CD14-positive monocyte (primary cell): ENCODE measurements at regions not wholly inside any gene's neighbourhood (a gene's known extent, or its start where the extent isn't known, plus 50 kb on each side); places are given as distances from the start of the nearest gene placed in this dataset.

ENCODE experiments used
- DNase-seq, 3 donors: peaks; one replicate each; pipeline ENCODE4 v3.0.0-alpha.2; 2011 to 2022
- H2AFZ ChIP-seq: 2 replicates; pipeline ENCODE4 v1.6.0; 2012; ENCODE audit warnings: mild to moderate bottlenecking, low read depth, low read length, inconsistent platforms; ENCODE audit not compliant: insufficient read depth, poor library complexity, severe bottlenecking
- H3K27ac ChIP-seq, 2 donors: 1 replicate in 1 of 2; 2 replicates in 1 of 2; pipeline ENCODE4 v1.5.1; 2012 to 2013; ENCODE audit warnings: low read length in 2 of 2, control low read depth in 1 of 2, inconsistent platforms in 1 of 2, low read depth in 1 of 2, mild to moderate bottlenecking in 1 of 2
- H3K27me3 ChIP-seq, 2 donors: one replicate each; pipeline versions ENCODE4 v1.6.0 to v1.6.1; 2011 to 2013; ENCODE audit warnings: low read length in 2 of 2; ENCODE audit not compliant: control insufficient read depth in 2 of 2, insufficient read depth in 2 of 2
- H3K36me3 ChIP-seq, 2 donors: replicated peaks in 1 of 2; 1 replicate in 1 of 2; 2 replicates in 1 of 2; pipeline versions ENCODE4 v1.5.1 to v1.6.1; 2012 to 2013; ENCODE audit warnings: low read length in 2 of 2, control low read depth in 1 of 2, inconsistent platforms in 1 of 2, mild to moderate bottlenecking in 1 of 2; ENCODE audit not compliant: insufficient read depth in 2 of 2, control insufficient read depth in 1 of 2
- H3K4me1 ChIP-seq, 2 donors: 1 replicate in 1 of 2; 2 replicates in 1 of 2; pipeline versions ENCODE4 v1.5.1 to v1.6.1; 2012 to 2013; ENCODE audit warnings: low read length in 2 of 2, control low read depth in 1 of 2, inconsistent platforms in 1 of 2, mild to moderate bottlenecking in 1 of 2, moderate library complexity in 1 of 2; ENCODE audit not compliant: insufficient read depth in 2 of 2, control insufficient read depth in 1 of 2
- H3K4me2 ChIP-seq: replicated peaks from 2 replicates; pipeline ENCODE3; 2012; ENCODE audit warnings: low read length, moderate library complexity, mild to moderate bottlenecking; ENCODE audit not compliant: poor library complexity, severe bottlenecking; ENCODE audit errors: extremely low read depth
- H3K4me3 ChIP-seq, 3 experiments: fragments of 200-600 bp in 1 of 3; sonication (generic) in 1 of 3; replicated peaks in 1 of 3; 1 replicate in 2 of 3; 2 replicates in 1 of 3; pipeline ENCODE4 v1.5.1; 2011 to 2013; ENCODE audit warnings: low read length in 3 of 3, mild to moderate bottlenecking in 3 of 3, control low read depth in 2 of 3, low read depth in 2 of 3, inconsistent platforms in 1 of 3, moderate library complexity in 1 of 3
- H3K79me2 ChIP-seq: 2 replicates; pipeline ENCODE4 v1.6.0; 2012; ENCODE audit warnings: mild to moderate bottlenecking, control low read depth, inconsistent platforms, low read length, moderate library complexity; ENCODE audit not compliant: insufficient read depth
- H3K9ac ChIP-seq: 2 replicates; pipeline ENCODE4 v1.6.0; 2017; ENCODE audit warnings: low read length, mild to moderate bottlenecking; ENCODE audit not compliant: insufficient read depth, poor library complexity, severe bottlenecking
- H3K9me3 ChIP-seq, 2 donors: replicated peaks in 1 of 2; 1 replicate in 1 of 2; 2 replicates in 1 of 2; pipeline versions ENCODE4 v1.5.1 to v1.6.1; 2012 to 2013; ENCODE audit warnings: low read length in 2 of 2, control low read depth in 1 of 2; ENCODE audit not compliant: control insufficient read depth in 1 of 2, insufficient read depth in 1 of 2
- H4K20me1 ChIP-seq: 2 replicates; pipeline ENCODE4 v1.6.0; 2012; ENCODE audit warnings: mild to moderate bottlenecking, low read length, control low read depth, moderate library complexity; ENCODE audit not compliant: insufficient read depth
- H3K27ac Mint-ChIP-seq, 7 donors: one replicate each; pipeline ENCODE4 v1.8.0; 2020; ENCODE audit warnings: mild to moderate bottlenecking in 7 of 7, mixed read lengths in 7 of 7, moderate library complexity in 6 of 7, inconsistent platforms in 2 of 7
- H3K27me3 Mint-ChIP-seq, 3 donors: one replicate each; pipeline ENCODE4 v1.8.0; 2021 to 2022; ENCODE audit warnings: low read depth in 3 of 3, mild to moderate bottlenecking in 3 of 3, mixed read lengths in 3 of 3, moderate library complexity in 3 of 3, inconsistent platforms in 1 of 3
- H3K36me3 Mint-ChIP-seq, 2 donors: one replicate each; pipeline ENCODE4 v1.8.0; 2020; ENCODE audit warnings: mixed read lengths in 2 of 2, inconsistent platforms in 1 of 2, mild to moderate bottlenecking in 1 of 2
- H3K4me1 Mint-ChIP-seq: one replicate; pipeline ENCODE4 v1.8.0; 2020; ENCODE audit warnings: mild to moderate bottlenecking, mixed read lengths
- H3K4me3 Mint-ChIP-seq, 2 donors: one replicate each; pipeline ENCODE4 v1.8.0; 2020; ENCODE audit warnings: mild to moderate bottlenecking in 2 of 2, mixed read lengths in 2 of 2, moderate library complexity in 1 of 2
- H3K9me3 Mint-ChIP-seq, 7 donors: one replicate each; pipeline ENCODE4 v1.8.0; 2020 to 2022; ENCODE audit warnings: mixed read lengths in 7 of 7, mild to moderate bottlenecking in 6 of 7, moderate library complexity in 6 of 7, inconsistent platforms in 2 of 7
- CTCF ChIP-seq: fragments of 200-600 bp; IDR thresholded peaks from one replicate; pipeline ENCODE4 v1.8.0; 2022; ENCODE audit warnings: antibody characterized with exemption, mild to moderate bottlenecking
- WGBS: methylation state at CpG from one replicate; pipeline ENCODE4 v1.1.5; 2013; ENCODE audit warnings: missing lambda C conversion rate; ENCODE audit not compliant: insufficient coverage; 5-methylcytosine and 5-hydroxymethylcytosine counted together
- intact Hi-C, 2 donors: fragments of 100-400 bp; cut with micrococcal nuclease; formaldehyde crosslinking; loops; one replicate each; pipeline versions ENCODE4 v1.15.0 to v1.15.1; 2023

- no peak for DNase-seq
- no peaks in the 10 kb centered on the region for H3K4me1 ChIP-seq
- H3K4me3 ChIP-seq, result no peak overlapping the region
- no peaks in the 10 kb centered on the region for H3K36me3 Mint-ChIP-seq
- no peaks in the 10 kb centered on the region for H3K27me3 ChIP-seq
- no peak overlapping the region for H3K27ac Mint-ChIP-seq
- no peak for TF ChIP-seq CTCF
- peaks cover 0 to 4% of the 10 kb centered on the region in 2 donors for H3K9me3 ChIP-seq
- H3K79me2 ChIP-seq, result no peaks in the 10 kb centered on the region
- H2AFZ ChIP-seq, result no peak overlapping the region
- H3K4me1 Mint-ChIP-seq, result no peaks in the 10 kb centered on the region
- no peak overlapping the region for H3K4me2 ChIP-seq
- intact Hi-C loops, result no loop called here
- WGBS, result no CpG with 5 or more reads among the region's 2 CpGs
- no peaks in the 10 kb centered on the region for H3K36me3 ChIP-seq
- H3K9ac ChIP-seq, result no peak overlapping the region
- no peaks in the 10 kb centered on the region for H4K20me1 ChIP-seq
- no peaks in the 10 kb centered on the region for H3K27me3 Mint-ChIP-seq
- H3K9me3 Mint-ChIP-seq, result peaks cover 0 to 11% (median 3%) of the 10 kb centered on the region in 7 donors
- H3K4me3 Mint-ChIP-seq, result no peak overlapping the region
- no peak overlapping the region for H3K27ac ChIP-seq
Observed at GRCh38 chr5:26278078-26278477, 760.3 kb downstream of the CDH9 start.

- no peak overlapping the region for H3K4me3 ChIP-seq
- no peak for DNase-seq
- no peaks in the 10 kb centered on the region for H3K36me3 Mint-ChIP-seq
- no peaks in the 10 kb centered on the region for H3K4me1 Mint-ChIP-seq
- H3K27me3 ChIP-seq, result no peaks in the 10 kb centered on the region
- H4K20me1 ChIP-seq, result no peaks in the 10 kb centered on the region
- H3K9me3 Mint-ChIP-seq, result peaks cover 0 to 14% (median 0%) of the 10 kb centered on the region in 7 donors
- TF ChIP-seq CTCF, result no peak
- H3K27ac Mint-ChIP-seq, result no peak overlapping the region
- no peaks in the 10 kb centered on the region for H3K79me2 ChIP-seq
- H3K36me3 ChIP-seq, result no peaks in the 10 kb centered on the region
- no peak overlapping the region for H3K9ac ChIP-seq
- intact Hi-C loops, result no loop called here
- no peak overlapping the region for H3K4me3 Mint-ChIP-seq
- H3K4me1 ChIP-seq, result no peaks in the 10 kb centered on the region
- H3K27me3 Mint-ChIP-seq, result no peaks in the 10 kb centered on the region
- no peaks in the 10 kb centered on the region for H3K9me3 ChIP-seq
- WGBS, result no CpG with 5 or more reads among the region's 1 CpG
- H3K4me2 ChIP-seq, result no peak overlapping the region
- no peak overlapping the region for H2AFZ ChIP-seq
- no peak overlapping the region for H3K27ac ChIP-seq
Observed at GRCh38 chr5:26259081-26259480, 779.3 kb downstream of the CDH9 start.
